IMR-90 (cell line): ENCODE measurements at regions not wholly inside any gene's neighbourhood (a gene's known extent, or its start where the extent isn't known, plus 50 kb on each side); places are given as distances from the start of the nearest gene placed in this dataset.

Experiments
- ATAC-seq: fragments of 200-7000 bp; cut with Tn5 transposase; 2 replicates; pipeline ENCODE4 v1.9.1; 2020; ENCODE audit warnings: low read depth, mild to moderate bottlenecking, moderate library complexity
- BruUV-seq: library from RNA; stranded (reverse); fragments of 400-500 nt; replicated peaks from 2 replicates; lab custom pipeline; 2021; lab: Mats Ljungman, UMichigan
- CTCF ChIA-PET: fragments of 300-600 bp; formaldehyde crosslinking; extraction: SDS; loops from one replicate; lab custom pipeline; 2021; ENCODE audit warnings: antibody characterized with exemption; lab: Yijun Ruan, JAX
- POLR2A ChIA-PET: fragments of 300-600 bp; sonication (Branson Sonifier 250); formaldehyde crosslinking; loops from one replicate; lab custom pipeline; 2022; ENCODE audit warnings: antibody characterized with exemption; ENCODE audit not compliant: unreplicated experiment; lab: Charles Lee
- DNase-seq: peaks from one replicate; pipeline ENCODE4 v3.0.0; 2013
- H2AFZ ChIP-seq: replicated peaks from 2 replicates; pipeline ENCODE3; 2013; ENCODE audit warnings: low read length, mild to moderate bottlenecking; ENCODE audit not compliant: poor library complexity
- H2AK5ac ChIP-seq: 2 replicates; pipeline ENCODE4 v1.6.1; 2013; ENCODE audit warnings: low read depth, low read length, inconsistent platforms
- H2AK9ac ChIP-seq: replicated peaks from 2 replicates; pipeline ENCODE3; 2013; ENCODE audit warnings: mild to moderate bottlenecking, low read depth, low read length, moderate library complexity; ENCODE audit not compliant: poor library complexity
- H2BK120ac ChIP-seq: 2 replicates; pipeline ENCODE4 v1.6.1; 2013; ENCODE audit warnings: low read depth, low read length, inconsistent platforms
- H2BK15ac ChIP-seq: 3 replicates; pipeline ENCODE4 v1.6.1; 2013; ENCODE audit warnings: low read depth, low read length, inconsistent platforms
- H2BK20ac ChIP-seq: 2 replicates; pipeline ENCODE4 v1.6.1; 2013; ENCODE audit warnings: low read depth, mild to moderate bottlenecking, inconsistent platforms, low read length, moderate library complexity
- H2BK5ac ChIP-seq: 2 replicates; pipeline ENCODE4 v1.6.1; 2013; ENCODE audit warnings: mild to moderate bottlenecking, low read depth, low read length, inconsistent platforms; ENCODE audit not compliant: poor library complexity, severe bottlenecking
- H3K14ac ChIP-seq: replicated peaks from 2 replicates; pipeline ENCODE4 v1.6.1; 2013; ENCODE audit warnings: low read depth, low read length, inconsistent platforms
- H3K18ac ChIP-seq: 2 replicates; pipeline ENCODE4 v1.6.1; 2013; ENCODE audit warnings: low read depth, low read length, control low read depth
- H3K23ac ChIP-seq: 2 replicates; pipeline ENCODE4 v1.6.1; 2013; ENCODE audit warnings: low read depth, low read length, inconsistent platforms
- H3K27ac ChIP-seq: 2 replicates; pipeline ENCODE4 v1.5.1; 2013; ENCODE audit warnings: mild to moderate bottlenecking, control low read depth, low read length; ENCODE audit not compliant: insufficient read depth
- H3K27me3 ChIP-seq: 2 replicates; pipeline ENCODE4 v1.6.1; 2013; ENCODE audit warnings: low read length; ENCODE audit not compliant: control insufficient read depth, insufficient read depth
- H3K36me3 ChIP-seq: 2 replicates; pipeline ENCODE4 v1.6.1; 2013; ENCODE audit warnings: low read length, mixed read lengths; ENCODE audit not compliant: control insufficient read depth, insufficient read depth
- H3K4ac ChIP-seq: 2 replicates; pipeline ENCODE4 v1.6.1; 2013; ENCODE audit warnings: low read depth, low read length, inconsistent platforms
- H3K4me1 ChIP-seq: 2 replicates; pipeline ENCODE4 v1.6.1; 2013; ENCODE audit warnings: low read length, mixed read lengths; ENCODE audit not compliant: control insufficient read depth, insufficient read depth
- H3K4me2 ChIP-seq: 2 replicates; pipeline ENCODE4 v1.6.1; 2013; ENCODE audit warnings: low read depth, mild to moderate bottlenecking, control low read depth, low read length, moderate library complexity
- H3K4me3 ChIP-seq: 2 replicates; pipeline ENCODE4 v1.5.1; 2013; ENCODE audit warnings: low read depth, mild to moderate bottlenecking, control low read depth, low read length, moderate library complexity; ENCODE audit not compliant: insufficient read depth
- H3K56ac ChIP-seq: 2 replicates; pipeline ENCODE4 v1.6.1; 2013; ENCODE audit warnings: low read length, inconsistent platforms; ENCODE audit not compliant: insufficient read depth; ENCODE audit errors: extremely low read depth
- H3K79me1 ChIP-seq, 2 experiments: 2 replicates each; pipeline ENCODE4 v1.6.1; 2013; ENCODE audit warnings: low read length in 2 of 2, inconsistent platforms in 1 of 2, low read depth in 1 of 2
- H3K9ac ChIP-seq: 2 replicates; pipeline ENCODE4 v1.6.1; 2013; ENCODE audit warnings: low read depth, low read length, control low read depth
- H3K9me1 ChIP-seq: 2 replicates; pipeline ENCODE4 v1.6.1; 2013; ENCODE audit warnings: low read length, inconsistent platforms; ENCODE audit not compliant: insufficient read depth
- H3K9me3 ChIP-seq: 2 replicates; pipeline ENCODE4 v1.6.1; 2013; ENCODE audit warnings: low read length; ENCODE audit not compliant: control insufficient read depth, insufficient read depth
- H4K20me1 ChIP-seq: 2 replicates; pipeline ENCODE4 v1.6.1; 2013; ENCODE audit warnings: low read length, inconsistent platforms; ENCODE audit not compliant: insufficient read depth
- H4K5ac ChIP-seq: 2 replicates; pipeline ENCODE4 v1.6.1; 2013; ENCODE audit warnings: mild to moderate bottlenecking, low read depth, low read length, control low read depth
- H4K8ac ChIP-seq, 2 experiments: 2 replicates each; pipeline ENCODE4 v1.6.1; 2013; ENCODE audit warnings: low read depth in 2 of 2, low read length in 2 of 2, control low read depth in 1 of 2, inconsistent platforms in 1 of 2
- H4K91ac ChIP-seq: 2 replicates; pipeline ENCODE4 v1.6.1; 2013; ENCODE audit warnings: low read depth, low read length, inconsistent platforms; ENCODE audit not compliant: insufficient read depth
- BHLHE40 ChIP-seq: fragments of 150-350 bp; IDR thresholded peaks from 2 replicates; pipeline ENCODE4 v1.6.1; 2016; ENCODE audit warnings: mild to moderate bottlenecking, low read depth, low read length
- CEBPB ChIP-seq: IDR thresholded peaks from 2 replicates; pipeline ENCODE4 v1.6.1; 2012; ENCODE audit warnings: low read depth, low read length, improper control_type of control experiment
- FOS ChIP-seq: fragments of 150-350 bp; IDR thresholded peaks from 2 replicates; pipeline ENCODE4 v1.6.1; 2016; ENCODE audit warnings: low read depth, low read length
- MXI1 ChIP-seq: IDR thresholded peaks from 2 replicates; pipeline ENCODE4 v1.6.1; 2012; ENCODE audit warnings: low read depth, mild to moderate bottlenecking, low read length, moderate library complexity, borderline replicate concordance
- POLR2A ChIP-seq: IDR thresholded peaks from 2 replicates; pipeline ENCODE4 v1.6.1; 2012; ENCODE audit warnings: mild to moderate bottlenecking, low read depth, low read length
- RAD21 ChIP-seq: IDR thresholded peaks from 2 replicates; pipeline ENCODE4 v1.6.1; 2012; ENCODE audit warnings: low read length, improper control_type of control experiment
- RCOR1 ChIP-seq: IDR thresholded peaks from 2 replicates; pipeline ENCODE4 v1.6.1; 2012; ENCODE audit warnings: mild to moderate bottlenecking, low read length, improper control_type of control experiment; ENCODE audit not compliant: insufficient replicate concordance
- SMC3 ChIP-seq: fragments of 150-350 bp; IDR thresholded peaks from 2 replicates; pipeline ENCODE4 v1.6.1; 2016; ENCODE audit warnings: low read depth, mild to moderate bottlenecking, antibody characterized with exemption, low read length, moderate library complexity
- WGBS, 2 experiments: methylation state at CpG; one replicate each; pipeline versions ENCODE4 v1.1.5 to v1.1.7; 2013; ENCODE audit warnings: missing lambda C conversion rate in 2 of 2; ENCODE audit not compliant: insufficient read length in 1 of 2; ENCODE audit errors: extremely low coverage in 2 of 2; 5-methylcytosine and 5-hydroxymethylcytosine counted together
- dilution Hi-C: fragments of 300-500 bp; cut with HindIII; formaldehyde crosslinking; loops from one replicate; pipeline ENCODE4 v1.14.3; 2018; ENCODE audit warnings: low sequenced_read_pairs; ENCODE audit not compliant: unreplicated experiment
- in situ Hi-C: fragments of 300-500 bp; cut with MboI; formaldehyde crosslinking; loops from 3 replicates; pipeline ENCODE4 v1.14.3; 2019; ENCODE audit warnings: low sequenced_read_pairs, inconsistent platforms, mixed read lengths
- intact Hi-C: fragments of 100-400 bp; cut with micrococcal nuclease; formaldehyde crosslinking; loops from 2 replicates; pipeline ENCODE4 v1.10.0; 2022
- TF ChIP-seq, protein P1 (sequence below): conservative IDR thresholded peaks from 2 replicates; pipeline ENCODE4 v1.5.1; 2012; ENCODE audit warnings: mild to moderate bottlenecking, low read depth, low read length, improper control_type of control experiment

GRCh38 chr10:4676566-4676965 lies 149.4 kb upstream of the AKR1E2 start:
- Histone ChIP-seq H3K4ac (peak overlapping the region; percentile 49; the same call in 1 of the 2 replicates), H3K4me1 (peaks cover 10% of the 10 kb centered on the region; the same call in 1 of the 2 replicates), H2BK20ac (peak overlapping the region; percentile 22; the same call in 1 of the 2 replicates), H3K9ac (no peak overlapping the region), H4K8ac (peak overlapping the region in 1 of 2 experiments; percentile 22; a peak in 1 of 4 replicates), H2BK5ac (peak overlapping the region; percentile 48), H2AFZ (no peak overlapping the region), H3K4me3 (no peak overlapping the region), H2AK9ac (no peak overlapping the region), H3K56ac (no peak overlapping the region), H3K9me1 (peaks cover 3% of the 10 kb centered on the region; the same call in 1 of the 2 replicates), H3K14ac (peak overlapping the region; percentile 62), H2AK5ac (peak overlapping the region; percentile 83; the same call in 1 of the 2 replicates), H3K27me3 (no peaks in the 10 kb centered on the region), H3K23ac (no peak overlapping the region), H3K9me3 (no peaks in the 10 kb centered on the region), H3K79me1 (peaks cover under 1 to 6% of the 10 kb centered on the region in 2 experiments; a peak in 1 of 4 replicates), H2BK15ac (peak overlapping the region; percentile 56; the same call in 1 of the 3 replicates), H3K4me2 (no peak overlapping the region), H4K20me1 (no peaks in the 10 kb centered on the region), H4K5ac (peak overlapping the region; percentile 60; the same call in 1 of the 2 replicates), H3K36me3 (no peaks in the 10 kb centered on the region), H3K18ac (peak overlapping the region; percentile 64; the same call in 1 of the 2 replicates), H4K91ac (peak overlapping the region; percentile 42; the same call in 1 of the 2 replicates), H2BK120ac (peak overlapping the region; percentile 77; the same call in 1 of the 2 replicates), H3K27ac (no peak overlapping the region)
- WGBS, 2 experiments = no CpG with 5 or more reads among the region's 3 CpGs
- intact Hi-C loops (no loop called here), in situ Hi-C loops (no loop called here), dilution Hi-C loops (no loop called here)
- ChIA-PET POLR2A (no interaction called here), CTCF (no interaction called here)
- DNase-seq (no peak), ATAC-seq (no peak)
- TF ChIP-seq RCOR1 (no peak), BHLHE40 (no peak), FOS (no peak), SMC3 (no peak), CEBPB (no peak), MXI1 (no peak), POLR2A (no peak), RAD21 (no peak)
- TF ChIP-seq, protein P1, sequence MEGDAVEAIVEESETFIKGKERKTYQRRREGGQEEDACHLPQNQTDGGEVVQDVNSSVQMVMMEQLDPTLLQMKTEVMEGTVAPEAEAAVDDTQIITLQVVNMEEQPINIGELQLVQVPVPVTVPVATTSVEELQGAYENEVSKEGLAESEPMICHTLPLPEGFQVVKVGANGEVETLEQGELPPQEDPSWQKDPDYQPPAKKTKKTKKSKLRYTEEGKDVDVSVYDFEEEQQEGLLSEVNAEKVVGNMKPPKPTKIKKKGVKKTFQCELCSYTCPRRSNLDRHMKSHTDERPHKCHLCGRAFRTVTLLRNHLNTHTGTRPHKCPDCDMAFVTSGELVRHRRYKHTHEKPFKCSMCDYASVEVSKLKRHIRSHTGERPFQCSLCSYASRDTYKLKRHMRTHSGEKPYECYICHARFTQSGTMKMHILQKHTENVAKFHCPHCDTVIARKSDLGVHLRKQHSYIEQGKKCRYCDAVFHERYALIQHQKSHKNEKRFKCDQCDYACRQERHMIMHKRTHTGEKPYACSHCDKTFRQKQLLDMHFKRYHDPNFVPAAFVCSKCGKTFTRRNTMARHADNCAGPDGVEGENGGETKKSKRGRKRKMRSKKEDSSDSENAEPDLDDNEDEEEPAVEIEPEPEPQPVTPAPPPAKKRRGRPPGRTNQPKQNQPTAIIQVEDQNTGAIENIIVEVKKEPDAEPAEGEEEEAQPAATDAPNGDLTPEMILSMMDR = no peak
- no TSS peak for BruUV-seq
